ENCODE measurements at regions not wholly inside any gene's neighbourhood (a gene's known extent, or its start where the extent isn't known, plus 50 kb on each side); places are given as distances from the start of the nearest gene placed in this dataset.

GRCh38 chr15:31489281-31489680 lies 162.6 kb downstream of the KLF13 start:
- no TSS peak for BruUV-seq (replicated peaks)
- Histone ChIP-seq H3K36me3 (replicated peaks in 1 of 2; ENCODE audit: control insufficient read depth in 1 of 2, insufficient read depth in 2 of 2, low read length in 2 of 2) (no peaks in the 10 kb centered on the region), H4K20me1 (ENCODE audit: insufficient read depth, low read length) (no peaks in the 10 kb centered on the region), H3K4me1 (ENCODE audit: insufficient read depth, low read length) (no peaks in the 10 kb centered on the region), H3K4me3 (replicated peaks in 1 of 3; ENCODE audit: insufficient read depth in 1 of 3, low read depth in 2 of 3, low read length in 3 of 3) (no peak overlapping the region), H3K27ac (ENCODE audit: extremely low read length, insufficient read depth, low read length) (no peak overlapping the region), H3K27me3 (ENCODE audit: control insufficient read depth in 1 of 2, insufficient read depth in 2 of 2, low read length in 2 of 2) (no peaks in the 10 kb centered on the region; a peak in 2 of 5 replicates), H2AFZ (ENCODE audit: low read length) (no peak overlapping the region), H3K9me3 (ENCODE audit: low read length) (peaks cover 13% of the 10 kb centered on the region), H3K79me2 (ENCODE audit: insufficient read depth, low read length) (no peaks in the 10 kb centered on the region), H3K9ac (ENCODE audit: insufficient read depth, low read depth, low read length) (no peak overlapping the region), H3K4me2 (ENCODE audit: low read depth, low read length) (no peak overlapping the region)
- ChIA-PET CTCF (ENCODE audit: low intra/inter-chr PET ratio, low total read pairs) (interaction anchor here (1.2 to 4.1 kb wide), 6 partner anchors 49 to 292 kb away, joined by 4 to 34 read pairs (median 10); no protein-coding TSS in a partner anchor), POLR2A (interaction anchor here (0.9 kb wide), 1 partner anchor 289 kb away, joined by 3 read pairs; no protein-coding TSS in a partner anchor)
- 44% methylated on average over 2 of the region's 2 CpGs for WGBS (ENCODE audit: low lambda C conversion rate)
- ATAC-seq (no peak), DNase-seq (ENCODE audit: low spot score) (no peak), FAIRE-seq (no peak)
- intact Hi-C loops (cut with micrococcal nuclease; ENCODE audit: unreplicated experiment): loop anchor here (5.0 kb wide), 1 partner anchor 272 kb away; no protein-coding TSS in a partner anchor
- in situ Hi-C loops (cut with HindIII; ENCODE audit: extremely low pct_ligation_motif_present, low pct_unique_long_range_greater_than_20kb): loop anchor here (5.0 kb wide), 1 partner anchor 52 kb away; no protein-coding TSS in a partner anchor
- TF ChIP-seq ZNF18 (CRISPR knock-in tag; IDR thresholded peaks at IDR 0.05; ENCODE audit: insufficient replicate concordance): no peak
- no peak for TF ChIP-seq ZNF207 (IDR thresholded peaks at IDR 0.05; ENCODE audit: borderline replicate concordance)
- no peak for TF ChIP-seq ZNF777 (CRISPR knock-in tag; IDR thresholded peaks at IDR 0.05)
- TF ChIP-seq SNAI1 (CRISPR knock-in tag; IDR thresholded peaks at IDR 0.05; ENCODE audit: borderline replicate concordance): no peak
- TF ChIP-seq POLR2G (IDR thresholded peaks at IDR 0.05; ENCODE audit: low read depth, low read length): no peak
- TF ChIP-seq ZNF792 (CRISPR knock-in tag; IDR thresholded peaks at IDR 0.05): no peak
- no peak for TF ChIP-seq ZNF362 (CRISPR knock-in tag; IDR thresholded peaks at IDR 0.05; ENCODE audit: borderline replicate concordance)
- TF ChIP-seq HOXA3 (CRISPR knock-in tag; IDR thresholded peaks at IDR 0.05): no peak
- no peak for TF ChIP-seq ZNF343 (CRISPR knock-in tag; IDR thresholded peaks at IDR 0.05)
- no peak for TF ChIP-seq SMAD9 (CRISPR knock-in tag; IDR thresholded peaks at IDR 0.05)
- no peak for TF ChIP-seq CEBPZ (IDR thresholded peaks at IDR 0.05; ENCODE audit: low read length)
- TF ChIP-seq ZNF432 (CRISPR knock-in tag; IDR thresholded peaks at IDR 0.05; ENCODE audit: borderline replicate concordance): no peak
- TF ChIP-seq PRPF4 (IDR thresholded peaks at IDR 0.05; ENCODE audit: low read depth, low read length, poor library complexity, severe bottlenecking): no peak
- TF ChIP-seq PRDM15 (CRISPR knock-in tag; IDR thresholded peaks at IDR 0.05): no peak

Data from HepG2 (cell line).